Neural crest cell (in vitro differentiated cells): ENCODE measurements at regions not wholly inside any gene's neighbourhood (a gene's known extent, or its start where the extent isn't known, plus 50 kb on each side); places are given as distances from the start of the nearest gene placed in this dataset.
A peak's percentile ranks its signal among the peaks of the same experiment; 100 is the strongest.

Experiments
- DNase-seq: peaks from one replicate; pipeline ENCODE4 v3.0.0; 2021; ENCODE audit warnings: low read depth, mixed read lengths, low spot score
- H3K27ac Mint-ChIP-seq: one replicate; pipeline ENCODE4 v1.8.0; 2021; ENCODE audit warnings: mild to moderate bottlenecking, mixed read lengths; ENCODE audit not compliant: unreplicated experiment
- H3K27me3 Mint-ChIP-seq: 2 replicates; pipeline ENCODE4 v1.8.0; 2021; ENCODE audit warnings: low read depth, mild to moderate bottlenecking, mixed read lengths
- H3K36me3 Mint-ChIP-seq: 2 replicates; pipeline ENCODE4 v1.8.0; 2021; ENCODE audit warnings: low read depth, mild to moderate bottlenecking, mixed read lengths
- H3K4me1 Mint-ChIP-seq: 2 replicates; pipeline ENCODE4 v1.8.0; 2021; ENCODE audit warnings: mixed read lengths
- H3K4me3 Mint-ChIP-seq: one replicate; pipeline ENCODE4 v1.8.0; 2021; ENCODE audit warnings: mild to moderate bottlenecking, mixed read lengths
- H3K9me3 Mint-ChIP-seq: 2 replicates; pipeline ENCODE4 v1.8.0; 2021; ENCODE audit warnings: mixed read lengths
- CTCF ChIP-seq: fragments of 200-600 bp; sonication (generic); conservative IDR thresholded peaks from 2 replicates; pipeline ENCODE4 v1.5.0; 2021; ENCODE audit warnings: antibody characterized with exemption, mild to moderate bottlenecking

DNA sequence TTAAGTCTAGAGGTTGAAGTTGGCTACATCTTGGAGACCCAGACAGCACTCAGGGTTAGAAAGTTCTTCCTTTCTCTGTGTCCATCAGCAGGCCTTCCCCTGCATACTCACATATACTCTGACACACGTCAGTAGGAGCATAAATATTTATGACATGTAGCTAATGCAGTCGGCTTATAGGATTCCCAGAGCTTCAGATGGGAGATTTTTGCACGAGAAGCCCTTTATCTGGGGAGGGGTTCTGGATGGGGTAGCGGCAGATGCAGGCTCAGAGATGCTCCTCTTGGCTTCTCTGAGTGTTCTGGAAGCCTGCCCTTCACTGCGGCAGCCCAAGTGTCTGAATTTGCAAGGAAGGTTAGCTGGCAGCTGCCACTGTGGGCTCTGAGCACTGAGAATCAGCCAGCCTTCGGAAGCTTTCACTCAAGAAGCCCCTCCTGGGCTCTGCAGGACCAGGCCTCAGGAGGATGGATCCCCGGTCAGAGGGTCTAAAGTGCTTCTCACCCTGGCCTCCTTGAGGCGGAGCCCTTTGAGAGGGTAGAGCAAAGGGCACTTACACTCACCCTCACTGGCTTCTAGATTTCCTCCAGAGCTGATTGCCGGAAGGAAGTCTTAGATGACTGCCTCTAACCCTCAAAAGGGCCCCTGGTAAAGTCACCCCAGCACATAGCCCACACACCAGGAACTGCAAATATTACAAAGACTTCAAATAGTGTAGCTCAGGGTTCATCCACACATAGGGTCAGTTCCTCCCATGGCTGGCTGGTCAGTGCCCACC is 68.1 kb upstream of the NFASC start:
- H3K27me3 Mint-ChIP-seq: no peaks in the 10 kb centered on the region

DNA sequence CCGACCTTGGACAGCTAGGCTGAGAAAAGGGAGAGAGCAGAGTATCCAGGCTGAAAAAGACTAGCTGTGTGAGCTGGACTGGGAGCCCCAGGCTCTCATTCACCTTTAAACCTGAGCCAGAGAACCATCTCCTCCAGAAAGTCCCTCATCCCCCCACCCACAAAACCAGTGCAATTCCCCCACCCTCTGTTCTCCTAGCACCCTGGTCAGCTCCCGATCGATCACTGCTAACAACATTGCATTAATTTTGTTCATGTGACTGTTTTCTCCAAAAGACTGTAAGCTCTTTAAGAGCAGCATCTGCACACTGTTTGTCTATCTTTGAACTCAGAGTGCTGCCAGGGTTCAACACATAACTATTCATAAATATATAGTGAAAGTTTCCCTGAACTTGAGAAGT is 67.1 kb upstream of the NFASC start:
- Mint-ChIP-seq H3K27me3 (no peaks in the 10 kb centered on the region), H3K4me1 (peaks cover 12% of the 10 kb centered on the region), H3K36me3 (no peaks in the 10 kb centered on the region), H3K9me3 (no peaks in the 10 kb centered on the region), H3K27ac (no peak overlapping the region), H3K4me3 (no peak overlapping the region)
- no peak for DNase-seq
- no peak for TF ChIP-seq CTCF

More for the DNA sequence above, 68.1 kb upstream of the NFASC start:
- H3K4me1 Mint-ChIP-seq: peaks cover 6% of the 10 kb centered on the region
- no peaks in the 10 kb centered on the region for H3K36me3 Mint-ChIP-seq
- no peak overlapping the region for H3K27ac Mint-ChIP-seq
- H3K9me3 Mint-ChIP-seq: no peaks in the 10 kb centered on the region
- TF ChIP-seq CTCF: no peak
- no peak for DNase-seq
- H3K4me3 Mint-ChIP-seq: no peak overlapping the region

GRCh38 chr1:204806943-204807687 is 63.5 kb upstream of the NFASC start:
- DNase-seq: peak; percentile 96
- no peaks in the 10 kb centered on the region for H3K36me3 Mint-ChIP-seq
- no peaks in the 10 kb centered on the region for H3K9me3 Mint-ChIP-seq
- peak overlapping the region; percentile 97 for H3K27ac Mint-ChIP-seq
- peak; percentile 100 for TF ChIP-seq CTCF
- peaks cover 12% of the 10 kb centered on the region for H3K4me1 Mint-ChIP-seq
- H3K4me3 Mint-ChIP-seq: peak overlapping the region; percentile 89
- H3K27me3 Mint-ChIP-seq: no peaks in the 10 kb centered on the region

DNA sequence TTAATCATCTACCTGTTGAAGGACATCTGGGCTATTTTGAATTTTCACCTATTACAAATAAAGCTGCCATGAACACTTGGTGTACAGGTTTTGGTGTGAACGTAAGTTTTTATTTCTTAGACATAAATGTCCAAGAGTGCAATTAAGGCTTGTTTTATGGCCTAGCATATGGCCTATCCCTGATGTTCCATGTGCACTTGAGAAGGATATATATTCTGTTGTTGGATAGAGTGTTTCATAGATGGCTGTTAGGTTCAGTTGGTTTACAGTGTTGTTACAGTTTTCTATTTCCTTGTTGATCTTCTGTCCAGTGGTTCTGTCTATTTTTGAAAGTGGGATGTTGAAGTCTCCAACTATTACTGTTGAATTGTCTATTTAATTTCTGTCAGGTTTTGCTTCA is 61.2 kb upstream of the NFASC start:
- Mint-ChIP-seq H3K27ac (no peak overlapping the region), H3K4me1 (peaks cover 12% of the 10 kb centered on the region), H3K36me3 (no peaks in the 10 kb centered on the region), H3K9me3 (no peaks in the 10 kb centered on the region), H3K4me3 (no peak overlapping the region), H3K27me3 (peaks cover 6% of the 10 kb centered on the region)
- TF ChIP-seq CTCF: no peak
- no peak for DNase-seq

DNA sequence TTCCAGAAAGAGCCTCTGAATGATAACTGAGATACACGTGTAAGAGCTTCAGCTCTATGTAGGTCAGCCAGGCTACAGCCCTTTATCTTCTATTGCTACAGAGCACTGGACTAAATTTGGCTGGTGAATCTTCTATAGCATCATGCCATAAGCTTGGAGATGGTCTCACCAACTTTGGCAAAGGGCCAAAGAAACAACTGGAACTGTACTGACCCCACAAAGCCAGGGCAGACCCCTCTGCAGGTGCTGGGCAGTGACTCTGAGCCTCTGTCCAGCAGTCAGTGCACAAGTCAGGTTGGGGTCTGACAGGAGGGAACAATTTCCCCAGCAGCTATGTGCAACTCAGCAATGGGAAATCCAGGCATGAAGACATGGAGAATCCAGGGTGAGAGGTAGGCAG is 57.8 kb upstream of the NFASC start:
- Mint-ChIP-seq H3K36me3 (no peaks in the 10 kb centered on the region), H3K4me3 (no peak overlapping the region), H3K27me3 (peaks cover 15% of the 10 kb centered on the region), H3K27ac (no peak overlapping the region), H3K9me3 (no peaks in the 10 kb centered on the region), H3K4me1 (peaks cover 5% of the 10 kb centered on the region)
- no peak for TF ChIP-seq CTCF
- DNase-seq: no peak
